Stimulated activated CD4-positive, alpha-beta T cell treated with anti-CD3 and anti-CD28 coated beads, Interleukin-1b, Interleukin-23, amount 100 ng/mL, for 4 hours (primary cell): ENCODE measurements at regions not wholly inside any gene's neighbourhood (a gene's known extent, or its start where the extent isn't known, plus 50 kb on each side); places are given as distances from the start of the nearest gene placed in this dataset.
"Not testable (repeated sequence)": the region's sequence is repeated elsewhere in the genome, so short reads cannot be mapped to it uniquely, and the experiment has no call there.

ENCODE experiments used
- DNase-seq, 2 donors: peaks; one replicate each; pipeline ENCODE4 v3.0.0-alpha.2; 2020; ENCODE audit warnings: low read depth in 2 of 2

DNA sequence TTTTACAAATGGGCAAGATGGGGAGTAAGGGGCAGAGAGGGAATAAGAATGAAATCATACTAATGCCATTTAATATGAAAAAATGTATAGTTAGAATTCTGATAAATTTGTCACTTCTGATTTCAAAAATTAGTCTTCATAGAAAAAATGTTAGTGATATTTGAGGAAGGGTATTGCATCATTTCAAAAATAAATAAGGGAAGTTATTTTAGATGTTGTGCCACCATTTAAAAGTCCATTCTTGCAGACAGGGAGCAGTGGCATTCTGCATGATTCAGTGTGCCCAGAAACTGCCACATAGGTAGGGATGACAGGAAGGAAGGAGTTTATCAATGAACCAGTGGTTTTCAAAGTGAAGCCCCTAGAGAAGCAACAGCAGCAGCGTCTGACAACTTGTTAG lies 674.6 kb downstream of the EPM2A start:
- DNase-seq, result no peak

DNA sequence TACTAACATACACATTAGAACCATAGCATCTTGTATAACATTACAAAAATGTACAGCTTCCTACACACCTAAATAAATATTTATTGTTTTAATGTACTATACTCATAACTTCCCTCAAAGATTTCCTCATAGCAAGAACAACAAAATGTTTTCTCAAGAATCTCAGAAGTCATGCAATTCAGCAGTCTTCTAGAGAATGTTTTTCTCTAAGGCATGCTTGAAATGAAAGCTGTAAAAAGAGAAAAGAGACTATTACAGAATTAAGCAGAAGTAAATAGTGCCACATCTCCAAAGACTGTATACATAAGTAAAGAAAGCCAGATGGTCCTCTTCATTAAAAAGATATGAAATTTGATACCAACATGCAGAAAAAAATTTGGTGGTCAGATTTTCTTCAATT lies 672.2 kb downstream of the EPM2A start:
- DNase-seq, result no peak

DNA sequence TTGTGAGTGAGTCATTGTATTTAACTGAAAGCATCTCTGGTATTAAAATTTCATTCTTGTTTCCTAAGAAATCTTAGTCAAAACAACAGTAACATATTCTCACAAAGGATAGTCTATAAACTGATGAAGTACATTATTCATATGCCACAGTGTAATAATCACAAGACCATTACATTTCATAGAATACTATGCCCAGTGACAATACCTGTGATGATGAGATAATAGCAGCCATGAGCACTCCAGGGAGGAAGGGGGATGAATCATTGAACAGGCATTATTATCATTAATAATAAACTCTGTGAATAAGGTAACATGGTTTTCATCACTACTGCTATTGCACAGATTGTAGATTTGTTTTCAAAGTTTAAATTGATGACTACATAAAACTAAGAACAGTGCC lies 667.9 kb downstream of the EPM2A start:
- no peak for DNase-seq

DNA sequence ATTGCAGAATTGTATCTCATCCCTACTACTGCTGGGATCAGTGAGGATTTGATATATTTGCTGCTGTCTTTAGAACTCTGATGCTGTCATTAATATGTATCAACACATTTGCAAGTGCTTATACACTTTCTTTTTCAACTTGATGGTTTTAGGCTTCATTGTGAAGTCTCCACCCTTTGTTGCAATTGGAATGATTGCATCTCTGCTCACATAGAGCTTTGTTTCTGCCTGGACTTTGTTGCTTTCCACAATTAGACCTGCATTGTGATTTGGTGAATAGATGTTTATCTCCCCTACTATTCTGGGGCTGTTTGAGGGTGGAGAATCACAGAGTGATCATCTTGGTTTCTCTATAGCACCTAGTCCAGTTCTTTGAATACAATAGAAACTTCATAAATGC lies 666.7 kb downstream of the EPM2A start:
- no peak for DNase-seq

DNA sequence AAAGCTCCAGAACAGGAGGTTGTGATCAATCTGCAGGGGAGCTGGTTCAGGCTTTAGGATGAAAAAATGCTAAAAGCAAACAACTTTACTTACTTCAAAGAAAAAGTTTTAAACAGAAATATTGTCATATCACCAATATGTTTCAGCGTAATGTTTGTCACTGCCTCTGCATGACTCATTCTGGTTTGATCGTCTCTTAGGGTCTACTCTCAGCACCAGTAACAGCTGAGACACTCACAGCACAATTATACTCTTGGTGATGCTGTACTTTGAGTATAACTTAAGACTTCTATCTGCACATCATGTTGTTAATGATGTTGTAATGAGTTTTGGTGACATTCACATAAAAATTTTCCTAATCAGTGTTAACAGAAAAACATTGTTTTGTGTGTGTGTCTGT lies 665.4 kb downstream of the EPM2A start:
- no peak for DNase-seq

DNA sequence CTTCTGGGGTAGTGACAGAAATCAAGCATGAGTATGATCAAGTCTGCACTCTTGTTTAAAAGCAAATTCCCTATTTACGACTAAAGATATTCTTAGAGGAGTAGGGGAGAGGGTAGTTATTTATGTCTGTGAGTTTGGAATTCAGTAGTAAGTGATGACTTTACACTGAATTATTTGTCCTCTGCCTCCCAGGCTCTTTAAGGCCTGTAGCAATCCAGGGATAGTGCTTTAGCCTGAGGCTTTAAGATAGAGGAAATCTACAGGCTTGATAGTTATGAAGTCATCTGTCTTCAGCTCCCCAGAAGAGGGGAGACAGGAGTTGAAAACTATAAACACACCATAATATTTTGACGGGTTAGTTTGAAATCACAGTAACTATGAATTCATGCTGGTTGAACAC lies 664.5 kb downstream of the EPM2A start:
- DNase-seq, result no peak

- DNase-seq, result no peak
Measured at GRCh38 chr6:145071836-145072235, 663.5 kb downstream of the EPM2A start.

DNA sequence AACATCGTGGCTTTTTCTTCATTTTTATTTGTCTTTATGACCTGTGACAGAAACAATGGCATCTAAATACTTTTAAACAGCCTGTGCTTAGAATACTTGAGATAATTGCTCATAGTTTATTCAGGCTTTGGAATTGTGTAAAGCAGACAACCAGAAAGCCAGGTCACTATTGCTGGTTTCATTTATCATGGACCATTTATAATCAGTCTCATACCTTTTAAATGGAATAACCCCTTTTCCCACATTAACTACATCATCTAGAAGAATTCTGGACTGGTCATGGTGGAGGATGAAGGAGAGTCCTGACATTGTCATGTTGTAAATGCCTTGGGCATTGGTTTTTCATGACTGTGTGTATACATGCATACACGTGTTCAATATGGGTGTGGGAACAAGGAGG lies 661.5 kb downstream of the EPM2A start:
- no peak for DNase-seq

- no peak for DNase-seq
Measured at GRCh38 chr6:145074805-145075204, 660.5 kb downstream of the EPM2A start.

DNA sequence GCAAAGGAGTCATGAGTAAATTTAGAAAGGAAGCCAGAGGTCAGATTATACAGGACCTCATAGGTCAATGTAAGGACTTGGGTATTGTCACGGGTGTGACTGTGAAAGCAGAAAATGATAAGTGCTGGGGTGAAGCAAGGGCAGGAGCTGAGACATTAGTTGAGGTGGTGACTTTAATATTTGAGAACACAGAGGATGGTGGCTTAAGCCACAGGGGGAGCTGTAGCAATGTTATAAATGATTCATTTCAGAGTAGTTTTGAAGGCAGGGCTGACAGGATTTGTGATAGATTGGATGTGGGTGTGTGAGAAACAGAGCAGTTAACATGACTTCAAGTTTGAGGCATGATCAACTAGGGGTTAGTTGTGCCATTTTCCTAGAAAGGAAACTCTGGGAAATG lies 659.9 kb downstream of the EPM2A start:
- no peak for DNase-seq

DNA sequence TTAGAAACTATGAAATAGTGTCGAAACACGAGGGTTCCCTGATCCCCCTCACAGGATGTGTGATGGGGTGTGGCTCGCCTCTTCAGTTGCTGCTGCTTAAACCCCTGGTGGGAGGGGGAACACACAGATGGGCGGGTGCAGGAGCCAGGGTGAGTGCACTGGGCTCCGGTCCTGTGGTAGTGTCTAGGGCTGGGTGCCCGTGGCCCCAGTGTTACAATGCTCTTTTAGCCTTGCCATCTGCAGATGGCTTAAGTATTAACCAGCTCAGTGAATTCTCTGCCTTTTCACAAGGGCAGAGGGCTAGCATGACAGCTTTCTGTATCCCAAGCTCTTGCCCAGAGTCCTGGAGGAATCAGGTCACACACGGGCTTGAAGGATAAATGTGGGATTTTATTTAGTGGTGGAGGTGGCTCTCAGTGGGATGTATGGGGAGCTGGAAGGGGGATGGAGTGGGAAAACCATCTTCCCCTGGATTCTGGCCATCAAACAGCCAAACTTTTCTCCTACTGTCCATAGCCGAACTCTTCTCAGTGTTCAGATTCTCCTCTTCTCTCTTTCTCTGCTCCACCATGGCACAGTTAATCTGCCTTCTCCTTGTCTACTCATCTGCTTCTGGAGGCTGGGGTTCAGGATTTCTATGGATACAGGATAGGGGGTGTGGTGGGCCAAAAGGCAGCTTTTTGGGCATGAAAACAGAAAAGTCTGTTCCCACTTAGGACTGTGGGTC lies 659.0 kb downstream of the EPM2A start:
- DNase-seq, result no peak

DNA sequence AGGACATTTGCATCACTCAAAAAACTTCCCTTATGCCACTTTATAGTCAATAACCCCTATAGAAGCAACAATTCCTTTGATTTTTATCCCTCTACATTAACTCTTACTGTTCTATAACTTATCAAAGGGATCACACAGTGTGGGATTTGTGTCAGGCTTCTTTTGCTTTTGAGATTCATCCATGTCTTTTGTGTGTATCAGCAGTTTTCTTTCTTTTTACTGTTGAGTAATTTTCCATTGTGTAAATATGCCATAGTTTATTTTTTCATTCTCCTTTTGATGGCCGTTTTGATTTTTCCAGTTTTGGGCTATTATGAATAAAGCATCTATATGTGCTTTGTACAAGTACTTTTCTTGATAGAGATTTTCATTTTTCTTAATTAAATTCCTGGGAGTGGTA lies 657.9 kb downstream of the EPM2A start:
- DNase-seq, result no peak

DNA sequence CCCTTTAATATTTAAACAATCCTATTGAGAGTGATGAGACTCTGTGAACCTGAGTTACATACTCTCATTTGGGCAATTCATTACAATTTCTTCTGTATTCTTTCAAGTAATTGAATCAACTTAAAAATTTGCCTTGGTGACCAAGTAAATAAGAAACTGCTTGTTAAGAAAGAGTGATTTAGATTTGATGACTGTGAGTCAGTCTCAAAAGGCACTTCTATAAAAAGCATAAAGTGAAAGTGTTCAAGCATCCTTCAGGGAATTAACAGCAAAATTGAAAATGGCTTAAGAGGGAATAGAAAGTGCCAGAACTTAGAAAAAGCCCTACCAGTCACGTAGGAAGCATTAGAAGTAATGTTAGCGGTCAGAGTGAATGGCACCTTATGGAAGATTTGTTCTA lies 654.7 kb downstream of the EPM2A start:
- no peak for DNase-seq

GRCh38 chr6:145081677-145082076 lies 653.6 kb downstream of the EPM2A start:
- DNase-seq, result no peak

- DNase-seq, result no peak
Measured at GRCh38 chr6:145082359-145082758, 653.0 kb downstream of the EPM2A start.

- DNase-seq, result no peak
Measured at GRCh38 chr6:145086197-145086596, 649.1 kb downstream of the EPM2A start.

DNA sequence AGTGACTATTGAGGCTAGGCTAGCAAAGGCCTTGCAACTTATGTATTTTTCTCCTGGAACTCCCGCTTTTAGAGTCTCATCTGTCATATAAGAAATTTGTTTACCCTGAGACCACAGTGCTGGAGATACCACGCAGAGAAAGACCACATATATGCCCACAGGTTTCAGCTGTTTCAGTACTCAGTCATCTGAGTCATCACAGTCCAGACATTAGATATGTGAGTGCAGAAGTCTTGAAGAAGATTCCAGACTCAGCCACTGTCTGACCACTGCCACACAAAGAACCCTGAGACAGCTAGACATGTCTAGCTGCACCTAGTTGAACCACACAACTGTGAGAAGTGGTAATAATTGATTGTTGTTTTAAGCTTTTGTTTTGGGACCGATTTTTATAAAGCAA lies 648.3 kb downstream of the EPM2A start:
- no peak for DNase-seq

DNA sequence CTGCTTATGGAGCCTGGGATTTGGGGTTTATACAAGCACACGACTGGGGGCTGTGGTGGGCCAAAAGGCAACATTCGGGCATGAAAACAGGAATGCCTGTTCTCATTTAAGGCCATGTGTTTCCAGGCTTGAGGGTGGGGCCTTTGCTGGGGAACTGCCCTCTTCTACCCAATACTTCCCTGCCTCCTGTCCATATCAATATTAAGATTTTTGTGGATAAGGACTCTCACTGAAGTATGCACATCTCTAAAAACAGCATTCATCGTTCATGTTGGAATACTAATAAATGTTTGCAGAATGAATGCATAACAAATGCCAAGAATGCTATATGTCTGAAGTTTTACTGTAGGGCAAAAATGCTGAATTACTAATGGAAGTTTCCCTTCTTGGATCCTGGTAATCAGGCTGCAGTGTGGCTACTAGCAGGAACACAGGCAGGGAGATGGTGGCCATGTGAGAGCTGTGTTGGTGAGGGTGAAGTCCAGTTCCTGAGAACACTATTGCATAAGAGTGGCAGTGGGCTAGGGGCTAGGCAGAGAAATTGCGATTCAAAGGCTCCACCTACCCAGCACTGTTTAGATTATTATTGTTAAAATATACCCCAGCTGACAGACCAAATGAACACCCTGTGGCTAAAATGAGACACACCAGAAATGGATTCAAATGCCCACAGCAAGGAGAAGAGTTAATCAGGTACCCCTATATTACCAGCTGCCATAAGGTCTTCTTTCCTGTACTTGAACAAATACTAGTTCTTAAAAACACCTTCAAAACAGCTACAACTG lies 644.3 kb downstream of the EPM2A start:
- no peak for DNase-seq

DNA sequence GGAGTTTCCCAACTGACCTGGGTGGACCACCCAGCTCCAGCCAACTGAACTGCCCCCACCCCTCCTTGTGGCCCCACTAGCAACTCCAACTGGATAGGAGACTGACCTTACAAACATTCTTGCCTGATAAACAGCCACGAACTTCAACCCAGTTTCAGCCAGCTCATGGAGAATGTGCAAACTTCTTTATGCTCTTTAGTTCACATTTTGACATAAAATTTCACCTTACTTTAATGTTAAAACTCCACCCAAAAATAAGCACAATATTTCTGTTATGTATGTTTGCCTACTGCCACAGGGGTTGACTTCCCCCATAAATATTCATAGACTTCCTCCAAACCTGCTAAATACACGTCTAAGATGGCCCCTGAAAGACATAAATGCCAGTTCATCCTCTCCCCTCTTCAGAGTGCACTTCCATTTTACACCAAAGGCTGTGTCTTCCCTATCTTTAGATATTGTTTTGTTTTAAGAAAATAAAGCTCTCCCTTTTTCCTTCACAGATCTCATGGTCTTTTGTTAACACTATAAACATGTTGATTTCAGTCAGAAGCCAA lies 643.7 kb downstream of the EPM2A start:
- DNase-seq, result no peak

- DNase-seq, result no peak
Measured at GRCh38 chr6:145092554-145092953, 642.8 kb downstream of the EPM2A start.

GRCh38 chr6:145093226-145093625 lies 642.1 kb downstream of the EPM2A start:
- DNase-seq, result no peak

DNA sequence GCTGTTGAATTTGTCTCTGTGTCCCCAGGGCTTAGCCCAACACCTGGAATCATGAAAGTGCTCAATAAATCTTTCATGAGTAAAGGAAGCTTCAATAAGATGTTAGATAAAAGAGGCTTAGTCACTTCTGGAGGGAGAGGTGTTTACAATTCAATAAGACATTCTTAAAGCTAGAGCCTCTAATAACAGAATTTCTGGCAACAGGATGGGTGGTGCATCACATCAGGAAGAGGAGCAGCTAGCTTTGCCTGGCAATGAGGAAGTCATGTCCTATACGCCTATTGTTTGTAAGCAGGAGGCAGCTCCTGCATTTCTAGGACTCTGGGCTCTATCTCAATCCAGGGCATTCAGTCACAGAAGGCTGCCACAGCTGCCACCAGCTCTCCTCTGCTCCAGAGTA lies 638.5 kb downstream of the EPM2A start:
- DNase-seq, result no peak

GRCh38 chr6:145098127-145098526 lies 637.2 kb downstream of the EPM2A start:
- DNase-seq, result not testable (repeated sequence)
